GM19438 (cell line): ENCODE measurements at regions not wholly inside any gene's neighbourhood (a gene's known extent, or its start where the extent isn't known, plus 50 kb on each side); places are given as distances from the start of the nearest gene placed in this dataset.
A peak's percentile ranks its signal among the peaks of the same experiment; 100 is the strongest.
"Not testable (repeated sequence)": the region's sequence is repeated elsewhere in the genome, so short reads cannot be mapped to it uniquely, and the experiment has no call there.

Source experiments
- ATAC-seq: cut with Tn5 transposase; IDR thresholded peaks from one replicate; pipeline ENCODE4 v1.9.1; 2021; ENCODE audit warnings: low read depth; ENCODE audit not compliant: unreplicated experiment

DNA sequence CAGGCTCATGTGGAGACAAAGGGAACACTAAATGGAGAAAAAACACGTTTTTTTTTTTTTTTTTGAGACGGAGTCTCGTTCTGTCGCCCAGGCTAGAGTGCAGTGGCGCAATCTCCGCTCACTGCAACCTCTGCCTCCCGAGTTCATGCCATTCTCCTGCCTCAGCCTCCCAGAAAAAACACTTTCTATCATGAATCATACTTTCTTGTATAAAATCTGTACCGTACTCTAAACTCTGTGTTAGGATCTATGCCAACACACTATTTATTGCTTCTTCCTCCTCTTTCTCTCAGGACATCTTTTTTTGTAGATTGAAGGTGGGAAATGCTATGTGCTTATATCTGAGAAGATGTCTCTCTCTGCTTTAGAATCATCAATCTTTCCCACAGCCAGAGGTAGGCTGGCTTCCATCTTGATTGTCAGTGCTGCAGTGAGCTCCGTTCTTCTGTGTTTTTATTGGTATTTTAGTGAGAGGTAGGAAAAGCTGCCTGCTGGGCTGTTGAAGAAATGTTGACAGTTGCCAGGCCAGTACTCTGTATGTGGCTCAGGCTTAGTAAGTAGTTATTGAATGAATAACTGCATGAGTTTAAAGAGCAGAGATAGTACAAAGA is 101.1 kb downstream of the GPR85 start:
- ATAC-seq: no peak

DNA sequence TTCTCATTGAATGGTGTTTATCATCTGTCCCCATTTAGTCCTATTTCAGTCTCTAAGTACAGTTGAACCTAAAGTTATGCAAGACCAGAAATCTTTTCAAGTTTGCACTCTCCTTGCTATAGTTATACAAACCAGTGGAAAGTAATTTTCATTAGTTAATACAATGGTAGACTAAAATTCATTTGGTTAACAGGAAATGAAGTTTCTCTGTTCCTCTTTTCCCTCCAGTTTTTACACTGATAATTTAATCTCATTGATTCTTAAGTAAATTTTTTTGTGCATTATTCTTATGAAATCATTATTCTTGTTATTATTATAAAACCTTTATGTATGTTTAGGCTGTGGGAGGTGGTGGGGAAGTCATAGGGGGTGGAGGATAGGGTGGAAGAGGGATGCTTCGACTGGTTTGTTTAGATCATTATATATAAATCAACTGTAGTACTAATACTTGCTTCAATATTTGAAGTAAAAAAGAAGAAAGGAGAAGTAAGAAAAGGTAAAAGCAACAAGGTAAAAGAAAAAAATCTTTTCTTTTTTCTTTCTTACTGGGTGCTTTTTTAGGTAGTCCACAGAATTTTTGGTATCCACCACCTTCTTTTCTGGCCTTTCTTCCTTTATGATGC is 104.1 kb downstream of the GPR85 start:
- peak; percentile 71 for ATAC-seq

DNA sequence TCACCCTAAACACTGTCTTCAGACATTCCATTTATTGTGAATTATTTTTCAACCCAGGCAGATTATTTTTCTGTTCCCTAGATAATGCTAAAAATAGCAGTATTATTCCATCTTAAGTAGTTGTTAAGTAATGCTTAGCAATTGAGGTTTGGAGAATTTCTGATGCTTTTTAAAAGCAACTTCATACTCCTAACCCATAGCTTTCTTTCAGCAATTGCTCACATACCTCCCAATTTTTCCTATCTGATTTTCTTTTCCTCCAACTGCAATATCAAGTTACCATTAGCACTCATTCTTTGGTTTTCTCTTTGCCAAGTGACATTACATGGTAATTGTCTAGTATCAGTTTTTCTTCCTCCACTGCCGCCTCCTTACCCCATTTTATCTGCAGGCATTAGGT is 104.7 kb downstream of the GPR85 start:
- peak; percentile 26 for ATAC-seq

DNA sequence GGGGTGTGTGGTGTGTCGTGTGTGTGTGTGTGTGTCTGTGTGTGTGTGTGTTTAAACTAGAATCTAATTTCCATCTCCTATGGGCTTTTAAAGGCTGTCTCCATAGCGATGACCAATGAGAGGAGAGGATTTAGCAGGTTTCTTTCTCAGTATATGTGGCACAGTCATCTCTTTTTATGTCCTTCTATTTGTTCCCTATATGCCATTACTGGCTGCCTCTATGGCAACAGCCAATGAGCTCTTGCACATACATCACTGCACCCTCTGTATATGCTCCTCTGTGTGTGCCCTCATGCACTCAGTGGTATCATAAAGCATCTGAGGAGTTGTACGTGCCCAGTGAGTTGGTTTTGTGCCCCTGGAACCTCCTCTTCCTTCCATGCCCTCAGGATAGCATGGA is 107.6 kb downstream of the GPR85 start:
- ATAC-seq: not testable (repeated sequence)

DNA sequence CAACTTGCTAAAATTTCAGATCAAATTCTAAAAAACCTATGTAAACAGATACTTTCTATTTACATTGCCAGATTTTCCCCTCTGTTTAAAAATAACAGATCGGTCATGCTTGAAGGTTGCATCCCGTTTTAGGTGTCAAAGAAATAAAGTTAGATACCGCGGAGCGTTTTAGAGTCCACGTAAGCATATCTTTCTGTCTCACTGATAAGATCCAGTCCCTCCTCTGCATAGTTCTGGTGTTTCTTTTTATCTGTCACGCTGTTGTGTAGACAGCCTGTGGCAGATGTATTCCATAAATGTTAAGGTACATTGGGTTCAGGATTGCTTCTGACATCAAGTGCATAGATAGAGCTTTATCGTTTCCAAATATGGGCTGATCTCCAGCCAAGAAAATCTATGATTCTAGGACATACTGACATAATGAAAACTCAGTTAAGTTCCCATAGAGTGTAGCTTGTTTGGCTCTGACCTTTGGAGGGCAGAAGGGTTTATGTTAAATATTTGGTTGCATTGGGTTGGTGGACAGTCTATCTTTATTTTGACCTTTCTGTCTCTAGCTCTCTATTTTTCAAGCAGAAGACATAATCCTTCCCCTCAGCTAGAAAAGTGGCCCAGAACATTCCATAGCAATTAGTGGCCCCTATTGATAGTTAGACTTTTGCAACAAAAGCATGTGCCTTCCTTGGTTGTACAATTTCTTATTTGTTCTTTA is 109.2 kb downstream of the GPR85 start:
- ATAC-seq: not testable (repeated sequence)

DNA sequence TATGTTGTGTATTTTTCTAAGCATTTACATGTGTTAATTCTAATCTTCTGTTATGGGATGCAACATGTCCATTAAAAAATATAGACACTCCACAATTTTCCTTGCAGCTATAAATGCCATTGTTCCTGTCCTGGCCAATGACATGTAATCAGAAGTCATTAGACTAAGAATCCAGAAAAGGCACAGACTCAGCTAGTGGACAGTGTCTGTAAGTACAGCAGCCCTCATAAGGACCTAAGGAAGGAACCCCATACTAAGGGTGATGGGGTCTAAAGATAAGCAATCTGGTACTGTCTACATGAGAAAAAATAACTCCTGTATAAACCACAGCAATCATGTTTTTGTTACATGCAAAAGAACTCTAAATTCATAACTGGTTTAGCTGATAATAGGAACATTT is 115.9 kb downstream of the GPR85 start:
- peak; percentile 52 for ATAC-seq

DNA sequence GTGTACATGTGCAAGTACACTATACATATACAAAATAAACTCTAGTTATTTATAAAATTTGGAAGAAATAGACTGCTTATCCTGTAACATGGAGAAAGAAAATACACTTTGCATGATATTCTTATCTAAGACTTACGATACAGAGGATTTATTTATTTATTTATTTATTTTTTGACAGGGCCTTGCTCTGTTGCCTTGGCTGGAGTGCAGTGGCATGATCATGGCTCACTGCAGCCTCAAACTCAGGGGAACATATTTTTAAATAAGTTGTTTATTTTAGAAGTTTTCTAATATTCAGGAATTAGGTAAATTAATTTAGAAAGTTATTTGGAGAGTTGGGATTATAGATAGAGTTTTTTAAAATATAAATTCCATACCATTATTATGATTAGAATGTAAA is 116.7 kb downstream of the GPR85 start:
- ATAC-seq: no peak

DNA sequence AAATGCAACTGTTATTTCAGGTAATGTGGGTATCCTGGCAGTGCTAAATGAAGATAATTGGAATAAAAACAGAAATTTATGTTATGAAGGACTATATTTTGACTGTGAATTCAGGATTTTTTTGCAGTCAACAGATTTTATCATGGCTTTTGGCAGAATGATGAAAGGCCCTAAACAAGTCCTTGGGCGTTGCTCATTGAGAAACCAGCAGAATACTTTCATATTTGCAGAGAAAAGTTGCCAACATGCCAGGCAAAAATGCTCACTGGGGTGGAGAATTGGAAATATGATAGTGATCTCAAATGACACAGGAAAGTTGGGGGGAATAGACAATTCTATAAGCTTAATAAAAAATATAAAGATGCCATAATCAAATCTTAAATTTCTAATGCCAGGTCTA is 121.1 kb downstream of the GPR85 start:
- ATAC-seq: no peak

DNA sequence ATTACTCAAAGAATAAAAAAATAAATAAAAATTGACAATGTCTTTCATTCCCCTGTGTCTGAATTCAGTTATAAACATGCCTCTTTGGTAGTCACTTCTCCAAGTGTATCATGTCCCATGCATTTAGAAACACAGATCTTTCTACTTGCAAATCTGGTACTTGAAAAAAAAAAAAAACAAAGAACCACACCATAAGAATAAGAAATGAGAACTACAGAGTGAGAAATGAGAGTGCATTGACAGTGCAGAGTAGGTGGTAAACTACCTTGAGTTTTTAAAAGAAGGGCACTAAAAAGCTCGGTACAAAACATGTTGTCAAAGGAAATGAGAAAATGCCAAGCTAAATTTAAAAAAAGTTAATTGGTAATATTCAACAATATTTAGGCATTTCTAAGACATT is 123.0 kb downstream of the GPR85 start:
- ATAC-seq: no peak

DNA sequence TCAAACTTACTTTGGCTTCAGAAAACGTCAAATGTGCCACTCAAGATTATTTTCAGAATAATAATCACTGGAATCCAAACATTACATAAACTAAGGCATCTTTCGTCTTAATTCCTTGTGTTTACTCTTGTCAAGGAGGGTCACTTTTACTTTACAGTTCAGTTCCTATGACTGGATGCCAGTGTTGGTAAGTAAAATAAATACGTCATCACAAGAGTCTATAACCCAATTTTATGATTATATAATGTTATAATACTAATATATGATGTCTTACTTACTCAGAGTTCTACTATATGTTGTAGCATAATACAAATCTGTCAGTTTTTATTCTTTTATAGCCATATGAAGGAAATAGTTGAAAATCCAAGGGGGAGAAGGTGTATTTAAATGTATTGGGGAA is 123.8 kb downstream of the GPR85 start:
- ATAC-seq: no peak

DNA sequence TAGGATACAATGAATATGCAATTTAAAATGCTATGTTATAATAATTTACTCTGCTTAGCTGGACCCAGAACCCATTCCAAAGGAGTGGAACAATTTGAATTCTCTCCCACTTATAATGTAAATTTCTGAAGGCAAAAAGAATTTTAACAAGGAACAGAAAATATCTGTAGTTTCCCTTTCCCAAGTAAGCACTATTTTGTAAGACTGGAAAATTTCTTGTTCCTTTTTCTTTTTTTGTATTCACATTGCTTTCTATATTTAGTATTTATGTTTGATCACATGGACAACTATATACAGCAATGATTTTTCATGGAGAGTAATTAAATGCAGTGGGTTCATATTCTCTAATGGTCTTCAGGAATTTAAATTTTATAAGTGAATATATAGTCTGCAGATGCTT is 127.4 kb downstream of the GPR85 start:
- no peak for ATAC-seq

DNA sequence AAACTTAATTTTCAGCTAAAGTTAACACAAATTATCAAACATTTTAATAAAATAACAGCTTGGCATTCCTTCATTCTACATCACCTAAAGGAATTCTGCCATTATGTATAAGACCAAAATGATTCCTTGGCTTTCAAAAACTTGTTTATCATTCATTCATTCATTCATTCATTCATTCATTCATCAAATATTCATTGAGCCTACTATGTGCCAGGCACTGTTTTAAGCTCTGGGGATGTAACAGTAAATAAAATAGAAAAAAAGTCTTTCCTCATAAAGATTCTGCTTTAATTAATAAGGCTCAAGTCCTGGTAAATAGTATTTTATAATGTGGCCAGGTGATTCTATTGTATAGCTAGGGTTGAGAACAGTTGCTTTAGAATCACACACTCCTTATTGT is 127.9 kb downstream of the GPR85 start:
- no peak for ATAC-seq

DNA sequence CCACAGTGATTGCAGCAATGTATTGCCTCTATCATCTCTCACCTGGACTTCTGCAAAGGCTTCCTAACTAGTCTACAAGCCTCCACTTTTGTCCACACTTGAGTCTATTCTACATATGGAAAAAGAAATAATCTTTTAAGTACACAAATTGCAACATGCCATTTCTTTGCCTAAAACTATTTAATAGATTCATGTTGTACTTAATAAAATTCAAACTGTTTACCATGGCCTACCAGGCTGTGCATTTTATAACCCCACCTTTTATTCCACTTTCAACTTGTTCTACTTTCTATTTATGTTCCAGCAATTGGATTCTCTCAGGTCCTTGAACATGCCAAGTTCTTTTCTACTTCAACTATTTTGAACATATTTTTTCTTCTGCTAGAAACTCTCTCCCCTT is 128.7 kb downstream of the GPR85 start:
- no peak for ATAC-seq

DNA sequence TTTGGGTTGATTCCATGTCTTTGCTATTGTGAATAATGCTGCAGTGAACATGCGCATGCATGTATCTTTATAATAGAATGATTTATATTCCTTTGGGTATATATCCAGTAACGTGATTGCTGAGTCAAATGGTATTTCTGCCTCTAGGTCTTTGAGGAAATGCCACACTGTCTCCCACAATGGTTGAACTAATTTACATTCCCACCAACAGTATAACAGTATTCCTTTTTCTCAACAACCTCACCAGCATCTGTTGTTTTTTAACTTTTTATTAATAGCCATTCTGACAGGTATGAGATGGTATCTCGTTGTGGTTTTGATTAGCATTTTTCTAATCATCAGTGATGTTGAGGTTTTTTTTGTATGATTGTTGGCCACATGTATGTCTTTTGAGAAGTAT is 133.6 kb downstream of the GPR85 start:
- ATAC-seq: not testable (repeated sequence)

DNA sequence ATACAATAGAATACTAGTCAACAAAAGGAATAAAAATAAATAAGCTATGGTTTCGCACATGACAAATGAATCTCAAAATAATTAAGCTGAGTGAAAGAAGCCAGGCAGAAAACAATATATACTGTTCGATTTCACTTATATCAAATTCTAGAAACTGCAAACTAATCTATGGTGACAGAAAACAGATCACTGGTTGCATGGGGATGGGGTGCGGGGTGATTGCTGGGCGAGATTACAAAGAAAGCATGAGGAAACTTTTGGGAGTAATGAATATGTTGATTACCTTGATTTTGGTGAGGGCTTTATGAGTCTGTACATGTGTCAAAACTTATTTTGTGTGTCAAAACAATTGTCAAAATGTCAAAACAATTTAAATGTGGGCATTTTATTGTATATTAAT is 135.6 kb downstream of the GPR85 start:
- ATAC-seq: no peak

DNA sequence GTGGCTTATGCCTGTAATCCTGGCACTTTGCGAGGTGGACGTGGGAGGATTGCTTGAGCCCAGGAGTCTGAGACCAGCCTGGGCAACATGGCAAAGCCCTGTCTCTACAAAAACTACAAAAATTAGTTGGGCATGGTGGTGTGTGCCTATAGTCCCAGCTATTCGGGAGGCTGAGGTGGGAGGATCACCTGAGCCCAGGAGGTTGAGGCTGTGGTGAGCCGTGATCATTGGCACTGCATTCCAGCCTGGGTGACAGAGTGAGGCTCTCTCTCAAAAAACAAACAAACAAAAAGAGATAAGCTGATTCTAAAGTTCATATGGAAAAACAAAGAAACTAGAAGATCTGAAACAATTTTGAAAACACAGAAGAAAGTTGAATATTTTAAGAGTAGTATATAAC is 136.9 kb downstream of the GPR85 start:
- not testable (repeated sequence) for ATAC-seq

DNA sequence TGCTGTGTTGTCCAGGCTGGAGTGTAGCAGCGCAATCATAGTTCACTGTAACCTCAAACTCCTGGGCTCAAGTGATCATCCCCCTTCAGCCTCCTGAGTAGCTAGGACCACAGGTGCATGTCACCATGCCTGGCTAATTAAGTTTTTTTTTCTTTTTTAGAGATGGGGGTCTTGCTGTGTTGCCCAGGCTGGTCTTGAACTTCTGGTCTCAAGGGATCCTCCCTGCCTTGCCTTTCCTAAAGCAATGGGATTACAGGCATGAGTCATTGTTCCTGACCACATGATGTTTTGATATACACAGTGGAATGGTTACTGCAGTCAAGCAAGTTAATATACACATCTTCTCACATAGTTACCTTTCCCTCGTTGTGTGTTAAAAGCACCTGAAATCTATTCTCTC is 140.3 kb downstream of the GPR85 start:
- ATAC-seq: no peak

DNA sequence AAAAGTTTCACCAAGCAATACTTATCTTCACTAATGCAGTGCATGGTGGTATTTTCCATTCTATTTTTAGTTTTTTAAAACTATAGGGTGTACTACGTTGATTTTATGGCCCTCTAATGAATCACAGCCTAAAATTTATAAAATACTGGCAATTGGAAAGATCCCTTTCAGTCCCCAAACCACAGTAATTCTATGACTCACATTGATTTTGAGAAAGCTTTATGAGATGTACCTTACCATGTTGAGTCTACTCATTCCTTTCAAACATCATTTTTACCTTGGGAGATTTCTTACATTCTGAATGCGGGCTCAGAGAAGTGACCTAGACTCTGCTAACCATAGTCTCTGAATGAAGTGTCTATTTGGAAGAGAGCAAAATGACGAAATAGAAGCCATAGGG is 141.6 kb downstream of the GPR85 start:
- no peak for ATAC-seq

DNA sequence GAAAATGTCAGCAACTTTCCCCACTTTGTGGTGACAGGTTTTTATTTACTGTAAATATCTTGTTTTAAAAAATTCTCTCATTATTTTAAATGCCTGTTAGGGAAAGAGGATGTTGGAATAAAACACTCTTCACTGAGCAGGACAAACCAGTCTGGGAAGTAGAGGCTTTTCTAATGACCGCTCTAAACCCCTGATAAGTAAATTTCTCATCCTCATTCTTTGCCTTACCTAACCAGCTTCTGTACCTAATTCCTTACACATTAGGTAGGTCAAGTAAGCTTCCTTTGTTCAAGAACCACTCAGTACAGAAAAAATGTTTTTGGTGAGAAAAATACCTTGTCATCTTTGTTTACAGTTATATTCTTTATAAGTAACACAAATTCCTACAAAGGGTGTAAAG is 143.6 kb downstream of the GPR85 start:
- no peak for ATAC-seq

DNA sequence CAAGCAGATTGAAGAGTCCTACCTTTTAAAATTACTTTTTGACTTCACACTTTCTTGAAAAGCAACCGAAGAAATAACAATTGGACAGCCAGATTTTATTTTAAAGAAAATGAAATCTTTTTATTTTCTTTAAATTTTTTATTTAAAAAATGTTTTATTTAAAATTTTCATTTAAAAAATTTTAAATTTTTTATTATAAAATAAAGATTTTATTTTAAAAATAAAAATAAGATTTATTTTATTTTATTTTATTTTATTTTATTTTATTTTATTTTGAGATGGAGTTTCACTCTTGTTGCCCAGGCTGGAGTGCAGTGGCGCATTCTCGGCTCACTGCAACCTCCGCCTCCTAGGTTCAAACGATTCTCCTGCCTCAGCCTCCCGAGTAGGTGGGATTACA is 144.5 kb downstream of the GPR85 start:
- ATAC-seq: not testable (repeated sequence)

DNA sequence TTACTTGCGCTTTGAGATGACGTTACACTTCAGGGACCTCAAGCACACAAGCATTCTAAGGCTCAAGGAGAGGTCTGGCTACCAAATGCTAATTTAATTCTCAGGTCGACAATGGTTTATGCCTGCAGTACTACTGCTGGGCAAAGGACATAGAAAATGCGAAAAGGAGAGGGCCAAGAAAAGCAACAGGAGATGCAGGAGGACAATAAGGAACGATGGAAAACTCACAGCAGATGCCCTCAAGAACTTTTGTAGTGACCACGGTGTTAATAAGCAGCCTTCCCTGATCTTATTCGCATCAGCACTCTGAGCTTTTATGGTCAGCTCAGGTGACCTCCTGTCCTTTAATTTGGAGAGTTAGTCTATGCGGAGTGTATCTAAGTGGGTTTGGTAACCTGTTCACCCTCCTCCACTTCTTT is 146.3 kb downstream of the GPR85 start:
- ATAC-seq: peak; percentile 38
